Activated CD4-positive, alpha-beta memory T cell treated with anti-CD3 and anti-CD28 coated beads, Interleukin-2, amount 10 ng/mL, durations not matched to agents 7 days and 5 days (primary cell): ENCODE measurements at regions not wholly inside any gene's neighbourhood (a gene's known extent, or its start where the extent isn't known, plus 50 kb on each side); places are given as distances from the start of the nearest gene placed in this dataset.
"Not testable (repeated sequence)": the region's sequence is repeated elsewhere in the genome, so short reads cannot be mapped to it uniquely, and the experiment has no call there.

Experiments
- CTCF ChIA-PET: fragments of 350-600 bp; sonication (Branson Sonifier 250); formaldehyde crosslinking; loops from one replicate; lab custom pipeline; 2021; ENCODE audit warnings: antibody characterized with exemption, inconsistent platforms; lab: Charles Lee
- POLR2A ChIA-PET: fragments of 350-600 bp; sonication (Branson Sonifier 250); formaldehyde crosslinking; loops from one replicate; lab custom pipeline; 2021; ENCODE audit warnings: antibody characterized with exemption; lab: Charles Lee
- DNase-seq: peaks from one replicate; pipeline ENCODE4 v3.0.0-alpha.2; 2020
- H3K27ac Mint-ChIP-seq: one replicate; pipeline ENCODE4 v1.8.0; 2021; ENCODE audit warnings: mild to moderate bottlenecking, mixed read lengths
- H3K27me3 Mint-ChIP-seq: one replicate; pipeline ENCODE4 v1.8.0; 2021; ENCODE audit warnings: mixed read lengths
- H3K36me3 Mint-ChIP-seq: one replicate; pipeline ENCODE4 v1.8.0; 2021; ENCODE audit warnings: low read depth, mixed read lengths
- H3K4me1 Mint-ChIP-seq: one replicate; pipeline ENCODE4 v1.8.0; 2021; ENCODE audit warnings: mixed read lengths
- H3K4me3 Mint-ChIP-seq: one replicate; pipeline ENCODE4 v1.8.0; 2021; ENCODE audit warnings: mild to moderate bottlenecking, mixed read lengths
- H3K9me3 Mint-ChIP-seq: one replicate; pipeline ENCODE4 v1.8.0; 2021; ENCODE audit warnings: mixed read lengths

GRCh38 chr2:222760301-222760897, 88.9 kb downstream of the MOGAT1 start:
- POLR2A ChIA-PET, result no interaction called here
- Mint-ChIP-seq H3K27me3 (peaks cover 8% of the 10 kb centered on the region), H3K9me3 (no peaks in the 10 kb centered on the region)

DNA sequence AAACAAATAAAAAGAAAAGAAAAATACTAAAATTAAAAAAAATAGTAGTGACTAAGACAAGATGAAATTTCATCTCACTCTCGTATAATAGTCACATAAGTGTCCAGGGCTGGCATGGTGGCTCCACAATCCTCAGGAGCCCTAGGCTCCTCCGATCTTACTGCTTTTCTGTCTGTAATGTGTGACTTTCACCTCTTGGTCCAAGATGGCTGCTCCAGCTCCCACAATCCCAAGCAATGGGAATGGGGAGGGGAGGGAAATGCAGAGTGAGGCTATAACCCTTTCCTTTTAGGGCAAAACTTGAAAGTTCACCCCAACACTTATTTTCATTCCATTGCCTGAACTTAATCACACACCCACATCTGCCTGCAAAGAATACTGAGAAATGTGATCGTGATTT, 90.4 kb downstream of the MOGAT1 start:
- Mint-ChIP-seq H3K4me3 (no peak overlapping the region), H3K36me3 (no peaks in the 10 kb centered on the region), H3K27ac (no peak overlapping the region), H3K27me3 (peaks cover 10% of the 10 kb centered on the region), H3K9me3 (no peaks in the 10 kb centered on the region), H3K4me1 (no peaks in the 10 kb centered on the region)
- ChIA-PET POLR2A (no interaction called here), CTCF (no interaction called here)
- no peak for DNase-seq

More at GRCh38 chr2:222760301-222760897, 88.9 kb downstream of the MOGAT1 start:
- H3K27ac Mint-ChIP-seq, result no peak overlapping the region
- CTCF ChIA-PET, result interaction anchor here (0.8 kb wide), 1 partner anchor 442 kb away, joined by 4 read pairs; no protein-coding TSS in a partner anchor
- DNase-seq, result no peak
- no peak overlapping the region for H3K4me3 Mint-ChIP-seq
- H3K4me1 Mint-ChIP-seq, result no peaks in the 10 kb centered on the region
- no peaks in the 10 kb centered on the region for H3K36me3 Mint-ChIP-seq

DNA sequence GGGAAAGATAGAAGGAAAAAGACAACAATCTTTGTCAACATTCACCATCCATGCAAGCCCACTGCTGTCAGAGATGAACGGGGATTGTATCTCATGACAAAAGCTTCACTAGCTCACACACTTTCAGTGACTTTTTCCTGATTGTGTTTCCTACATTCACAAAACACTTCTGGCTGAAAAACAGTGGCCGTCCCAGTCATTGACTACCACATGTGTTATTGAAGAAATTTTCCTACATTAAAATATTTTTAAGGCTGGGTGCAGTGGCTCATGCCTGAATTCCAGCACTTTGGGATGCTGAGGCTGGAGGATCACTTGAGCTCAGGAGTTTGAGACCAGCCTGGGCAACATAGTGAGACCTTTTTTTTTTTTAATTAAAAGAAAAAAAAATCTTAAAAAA, 90.9 kb downstream of the MOGAT1 start:
- DNase-seq, result no peak
- Mint-ChIP-seq H3K4me1 (no peaks in the 10 kb centered on the region), H3K36me3 (no peaks in the 10 kb centered on the region), H3K27me3 (peaks cover 12% of the 10 kb centered on the region), H3K4me3 (no peak overlapping the region), H3K9me3 (no peaks in the 10 kb centered on the region), H3K27ac (no peak overlapping the region)
- ChIA-PET CTCF (interaction anchor here (0.7 kb wide), 3 partner anchors 22 to 212 kb away, joined by 3 read pairs; no protein-coding TSS in a partner anchor), POLR2A (no interaction called here)

DNA sequence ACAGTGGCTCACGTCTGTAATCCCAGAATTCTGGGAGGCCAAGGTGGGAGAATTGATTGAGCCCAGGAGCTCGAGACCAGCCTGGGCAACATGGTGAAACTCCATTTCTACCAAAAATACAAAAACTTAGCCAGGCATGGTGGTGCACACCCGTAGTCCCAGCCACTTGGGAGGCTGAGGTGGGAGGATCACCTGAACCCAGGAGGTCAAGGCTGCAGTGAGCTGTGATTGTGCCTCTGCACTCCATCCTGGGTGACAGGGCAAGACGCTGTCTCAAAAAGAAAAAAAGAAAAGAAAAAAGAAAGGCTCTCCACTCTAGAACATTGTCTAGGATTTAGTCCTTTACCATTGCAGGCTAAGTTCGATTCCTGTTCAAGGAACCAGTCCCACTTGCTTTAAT, 94.4 kb downstream of the MOGAT1 start:
- CTCF ChIA-PET, H3K36me3 Mint-ChIP-seq, H3K27ac Mint-ChIP-seq, H3K9me3 Mint-ChIP-seq, DNase-seq, H3K4me1 Mint-ChIP-seq, H3K4me3 Mint-ChIP-seq, POLR2A ChIA-PET: not testable (repeated sequence)
- peaks cover 29% of the 10 kb centered on the region for H3K27me3 Mint-ChIP-seq

- H3K9me3 Mint-ChIP-seq, POLR2A ChIA-PET, H3K36me3 Mint-ChIP-seq, CTCF ChIA-PET, H3K4me3 Mint-ChIP-seq, H3K27ac Mint-ChIP-seq, DNase-seq, H3K4me1 Mint-ChIP-seq: not testable (repeated sequence)
- peaks cover 32% of the 10 kb centered on the region for H3K27me3 Mint-ChIP-seq
These were observed 92.8 kb upstream of the ACSL3 start for GRCh38 chr2:222768019-222768418.

DNA sequence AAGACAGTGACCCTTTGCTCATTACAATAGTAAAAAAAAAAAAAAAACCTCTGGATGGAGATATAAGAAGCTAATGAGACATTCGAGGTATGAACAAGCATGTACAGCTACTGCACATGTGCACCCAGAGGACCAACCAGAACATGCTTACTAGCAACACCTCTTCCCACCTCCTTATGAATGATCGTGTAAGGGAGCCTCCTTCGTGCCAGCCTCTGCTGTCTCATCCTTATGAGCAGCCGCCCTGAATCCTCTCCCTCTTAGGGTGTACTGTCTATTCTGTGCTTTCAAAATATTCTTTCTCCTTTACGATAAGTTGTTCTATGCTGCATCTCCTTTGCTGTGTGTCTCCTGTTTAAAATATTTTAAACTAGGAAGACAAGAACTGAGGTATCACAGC, 91.4 kb upstream of the ACSL3 start:
- H3K36me3 Mint-ChIP-seq, result no peaks in the 10 kb centered on the region
- no peak overlapping the region for H3K4me3 Mint-ChIP-seq
- H3K27me3 Mint-ChIP-seq, result peaks cover 34% of the 10 kb centered on the region
- H3K9me3 Mint-ChIP-seq, result no peaks in the 10 kb centered on the region
- no peak overlapping the region for H3K27ac Mint-ChIP-seq
- H3K4me1 Mint-ChIP-seq, result peaks cover 4% of the 10 kb centered on the region
- ChIA-PET POLR2A (no interaction called here), CTCF (no interaction called here)
- DNase-seq, result no peak

DNA sequence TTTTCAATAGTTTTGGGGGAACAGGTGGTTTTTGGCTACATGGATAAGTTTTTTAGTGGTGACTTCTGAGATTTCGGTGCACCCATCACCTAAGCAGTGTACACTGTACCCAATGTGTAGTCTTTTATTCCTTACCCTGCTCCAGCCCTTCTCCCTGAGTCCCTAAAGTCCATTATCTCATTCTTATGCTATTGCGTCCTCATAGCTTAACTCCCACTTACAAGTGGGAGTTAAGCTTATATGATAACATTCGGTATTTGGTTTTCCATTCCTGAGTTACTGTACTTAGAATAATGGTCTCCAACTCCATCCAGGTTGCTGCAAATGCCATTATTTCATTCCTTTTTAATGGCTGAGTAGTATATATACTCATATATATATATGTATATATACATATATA, 90.9 kb upstream of the ACSL3 start:
- CTCF ChIA-PET, result no interaction called here
- Mint-ChIP-seq H3K27me3 (peaks cover 35% of the 10 kb centered on the region), H3K9me3 (no peaks in the 10 kb centered on the region), H3K4me3 (no peak overlapping the region), H3K4me1 (peaks cover 4% of the 10 kb centered on the region), H3K36me3 (no peaks in the 10 kb centered on the region), H3K27ac (no peak overlapping the region)
- POLR2A ChIA-PET, result no interaction called here
- DNase-seq, result no peak

GRCh38 chr2:222771832-222772231, 89.0 kb upstream of the ACSL3 start:
- no peak for DNase-seq
- Mint-ChIP-seq H3K27ac (no peak overlapping the region), H3K27me3 (peaks cover 34% of the 10 kb centered on the region), H3K4me1 (peaks cover 4% of the 10 kb centered on the region), H3K9me3 (no peaks in the 10 kb centered on the region), H3K36me3 (no peaks in the 10 kb centered on the region), H3K4me3 (no peak overlapping the region)
- ChIA-PET POLR2A (no interaction called here), CTCF (no interaction called here)

GRCh38 chr2:222774941-222775340, 85.9 kb upstream of the ACSL3 start:
- H3K27ac Mint-ChIP-seq, result no peak overlapping the region
- DNase-seq, result no peak

GRCh38 chr2:222776792-222777191, 84.0 kb upstream of the ACSL3 start:
- Mint-ChIP-seq H3K9me3 (no peaks in the 10 kb centered on the region), H3K27ac (no peak overlapping the region), H3K4me1 (no peaks in the 10 kb centered on the region), H3K36me3 (no peaks in the 10 kb centered on the region), H3K27me3 (peaks cover 20% of the 10 kb centered on the region), H3K4me3 (no peak overlapping the region)
- ChIA-PET POLR2A (no interaction called here), CTCF (no interaction called here)
- no peak for DNase-seq

More at GRCh38 chr2:222774941-222775340, 85.9 kb upstream of the ACSL3 start:
- ChIA-PET CTCF (no interaction called here), POLR2A (no interaction called here)
- no peaks in the 10 kb centered on the region for H3K9me3 Mint-ChIP-seq
- no peaks in the 10 kb centered on the region for H3K4me1 Mint-ChIP-seq
- no peaks in the 10 kb centered on the region for H3K36me3 Mint-ChIP-seq
- H3K27me3 Mint-ChIP-seq, result peaks cover 21% of the 10 kb centered on the region
- H3K4me3 Mint-ChIP-seq, result no peak overlapping the region

- CTCF ChIA-PET, result no interaction called here
- DNase-seq, result no peak
- no peaks in the 10 kb centered on the region for H3K36me3 Mint-ChIP-seq
- no peak overlapping the region for H3K4me3 Mint-ChIP-seq
- POLR2A ChIA-PET, result no interaction called here
- no peak overlapping the region for H3K27ac Mint-ChIP-seq
- no peaks in the 10 kb centered on the region for H3K4me1 Mint-ChIP-seq
- peaks cover 28% of the 10 kb centered on the region for H3K27me3 Mint-ChIP-seq
- no peaks in the 10 kb centered on the region for H3K9me3 Mint-ChIP-seq
These were observed 82.4 kb upstream of the ACSL3 start for GRCh38 chr2:222778400-222778799.

GRCh38 chr2:222779145-222779832, 81.5 kb upstream of the ACSL3 start:
- Mint-ChIP-seq H3K4me3 (no peak overlapping the region), H3K4me1 (no peaks in the 10 kb centered on the region), H3K27me3 (peaks cover 32% of the 10 kb centered on the region), H3K36me3 (no peaks in the 10 kb centered on the region), H3K9me3 (no peaks in the 10 kb centered on the region), H3K27ac (no peak overlapping the region)
- CTCF ChIA-PET, result interaction anchor here (1.4 kb wide), 1 partner anchor 88 kb away, joined by 3 read pairs; no protein-coding TSS in a partner anchor
- DNase-seq, result no peak
- POLR2A ChIA-PET, result no interaction called here

- Mint-ChIP-seq H3K9me3 (no peaks in the 10 kb centered on the region), H3K27me3 (peaks cover 33% of the 10 kb centered on the region), H3K4me3 (no peak overlapping the region), H3K27ac (no peak overlapping the region), H3K36me3 (no peaks in the 10 kb centered on the region), H3K4me1 (no peaks in the 10 kb centered on the region)
- POLR2A ChIA-PET, result no interaction called here
- DNase-seq, result no peak
- CTCF ChIA-PET, result interaction anchor here (1.4 kb wide), 1 partner anchor 89 kb away, joined by 3 read pairs; no protein-coding TSS in a partner anchor
These were observed 80.8 kb upstream of the ACSL3 start for GRCh38 chr2:222780051-222780450.
